A673 (cell line): ENCODE measurements at regions not wholly inside any gene's neighbourhood (a gene's known extent, or its start where the extent isn't known, plus 50 kb on each side); places are given as distances from the start of the nearest gene placed in this dataset.

Experiments used
- BruUV-seq: library from RNA; stranded (reverse); fragments of 400-500 nt; replicated peaks from 2 replicates; lab custom pipeline; 2021; lab: Mats Ljungman, UMichigan
- CTCF ChIA-PET: fragments of 300-600 bp; sonication (Branson Sonifier 250); formaldehyde crosslinking; loops from one replicate; lab custom pipeline; 2022; ENCODE audit warnings: antibody characterized with exemption; lab: Charles Lee
- POLR2A ChIA-PET: fragments of 300-600 bp; sonication (Branson Sonifier 250); formaldehyde crosslinking; loops from one replicate; lab custom pipeline; 2022; ENCODE audit warnings: antibody characterized with exemption; ENCODE audit not compliant: low non-redundant PET; lab: Charles Lee
- DNase-seq: peaks from one replicate; pipeline ENCODE4 v3.0.0-alpha.2; 2015; ENCODE audit warnings: low spot score
- H3K27ac ChIP-seq: fragments of 200-600 bp; sonication (generic); 2 replicates; pipeline ENCODE4 v1.5.1; 2016; ENCODE audit warnings: mixed run types, low read depth, mild to moderate bottlenecking, mixed read lengths, antibody characterized with exemption, low read length; ENCODE audit not compliant: poor library complexity, severe bottlenecking
- H3K27me3 ChIP-seq: fragments of 200-600 bp; sonication (generic); replicated peaks from 2 replicates; pipeline ENCODE4 v1.6.1; 2017; ENCODE audit warnings: mixed run types, low read depth, mild to moderate bottlenecking, mixed read lengths, antibody characterized with exemption, low read length; ENCODE audit not compliant: insufficient read depth, poor library complexity
- H3K36me3 ChIP-seq: fragments of 200-600 bp; sonication (generic); 2 replicates; pipeline ENCODE4 v1.6.1; 2016; ENCODE audit warnings: mixed run types, mild to moderate bottlenecking, mixed read lengths, antibody characterized with exemption, low read length; ENCODE audit not compliant: insufficient read depth, poor library complexity, severe bottlenecking
- H3K4me1 ChIP-seq: fragments of 200-600 bp; sonication (generic); 2 replicates; pipeline ENCODE4 v1.6.1; 2017; ENCODE audit warnings: mixed run types, mild to moderate bottlenecking, mixed read lengths, antibody characterized with exemption, low read length; ENCODE audit not compliant: insufficient read depth, poor library complexity, severe bottlenecking
- H3K4me3 ChIP-seq: fragments of 200-600 bp; sonication (generic); 2 replicates; pipeline ENCODE4 v1.5.1; 2016; ENCODE audit warnings: low read depth, mixed run types, mild to moderate bottlenecking, mixed read lengths, low read length; ENCODE audit not compliant: poor library complexity, severe bottlenecking
- H3K9me3 ChIP-seq: fragments of 200-600 bp; sonication (generic); 2 replicates; pipeline ENCODE4 v1.6.1; 2016; ENCODE audit warnings: mixed run types, low read depth, mild to moderate bottlenecking, mixed read lengths, antibody characterized with exemption, low read length; ENCODE audit not compliant: poor library complexity, severe bottlenecking
- CTCF ChIP-seq: fragments of 300-800, 200-600 bp; sonication (generic); conservative IDR thresholded peaks from 2 replicates; pipeline ENCODE4 v1.5.1; 2017; ENCODE audit warnings: low read depth, mild to moderate bottlenecking, antibody characterized with exemption, low read length, moderate library complexity, mixed read lengths
- EZH2 ChIP-seq: fragments of 200-600 bp; sonication (generic); IDR thresholded peaks from 2 replicates; pipeline ENCODE4 v1.6.1; 2017; ENCODE audit warnings: borderline replicate concordance, low read depth, mild to moderate bottlenecking, mixed read lengths, antibody characterized with exemption, low read length; ENCODE audit not compliant: poor library complexity, severe bottlenecking
- intact Hi-C: fragments of 100-400 bp; cut with micrococcal nuclease; formaldehyde crosslinking; loops from one replicate; pipeline ENCODE4 v1.10.0; 2022; ENCODE audit not compliant: unreplicated experiment

- intact Hi-C loops, result no loop called here
Measured at GRCh38 chr15:24901409-24901808, 53.4 kb upstream of the SNRPN start.

More at GRCh38 chr15:24901409-24901808, 53.4 kb upstream of the SNRPN start:
- BruUV-seq, result no TSS peak
- Histone ChIP-seq H3K27ac (no peak overlapping the region), H3K36me3 (no peaks in the 10 kb centered on the region), H3K4me3 (no peak overlapping the region), H3K27me3 (no peaks in the 10 kb centered on the region), H3K4me1 (no peaks in the 10 kb centered on the region), H3K9me3 (peaks cover 49% of the 10 kb centered on the region)
- ChIA-PET POLR2A (no interaction called here), CTCF (no interaction called here)
- no peak for TF ChIP-seq CTCF
- no peak for TF ChIP-seq EZH2
- no peak for DNase-seq
